ENCODE measurements at regions not wholly inside any gene's neighbourhood (a gene's known extent, or its start where the extent isn't known, plus 50 kb on each side); places are given as distances from the start of the nearest gene placed in this dataset.
"Not testable (repeated sequence)": the region's sequence is repeated elsewhere in the genome, so short reads cannot be mapped to it uniquely, and the experiment has no call there.

DNA sequence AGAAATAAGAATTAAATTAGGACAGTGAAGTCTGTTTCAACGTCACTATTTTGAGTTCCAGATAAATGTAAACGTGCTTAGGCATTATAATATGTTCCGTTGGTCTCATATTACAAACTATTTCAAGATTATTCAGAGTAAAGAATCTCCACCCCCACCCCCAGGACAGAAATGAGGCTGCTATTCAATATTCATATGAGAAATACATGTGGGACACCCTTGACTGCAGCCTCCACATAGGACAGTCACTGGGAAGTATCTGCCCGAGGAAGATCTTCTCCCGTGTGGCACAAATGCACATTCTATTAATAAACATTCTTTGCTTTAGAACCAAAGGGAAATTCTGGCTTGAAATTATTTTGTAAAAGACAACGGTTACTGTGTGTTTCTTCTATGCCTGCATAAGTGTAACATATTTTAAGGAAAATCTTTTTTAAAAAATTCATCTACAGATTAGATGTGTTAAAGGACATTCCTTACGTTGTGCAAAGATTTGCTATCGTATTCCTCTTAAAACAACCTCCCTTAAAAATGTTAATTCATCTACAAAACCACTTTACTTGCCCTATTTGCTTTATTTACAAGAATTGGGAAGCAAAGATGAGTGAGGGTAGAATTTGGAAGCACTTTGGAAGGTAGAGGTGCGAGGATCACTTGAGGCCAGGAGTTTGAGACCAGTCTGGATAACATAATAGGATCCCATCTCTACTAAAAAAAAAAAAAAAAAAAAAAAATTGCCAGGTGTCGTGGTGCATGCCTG lies 148.3 kb upstream of the SOX14 start:
- no peak for DNase-seq

DNA sequence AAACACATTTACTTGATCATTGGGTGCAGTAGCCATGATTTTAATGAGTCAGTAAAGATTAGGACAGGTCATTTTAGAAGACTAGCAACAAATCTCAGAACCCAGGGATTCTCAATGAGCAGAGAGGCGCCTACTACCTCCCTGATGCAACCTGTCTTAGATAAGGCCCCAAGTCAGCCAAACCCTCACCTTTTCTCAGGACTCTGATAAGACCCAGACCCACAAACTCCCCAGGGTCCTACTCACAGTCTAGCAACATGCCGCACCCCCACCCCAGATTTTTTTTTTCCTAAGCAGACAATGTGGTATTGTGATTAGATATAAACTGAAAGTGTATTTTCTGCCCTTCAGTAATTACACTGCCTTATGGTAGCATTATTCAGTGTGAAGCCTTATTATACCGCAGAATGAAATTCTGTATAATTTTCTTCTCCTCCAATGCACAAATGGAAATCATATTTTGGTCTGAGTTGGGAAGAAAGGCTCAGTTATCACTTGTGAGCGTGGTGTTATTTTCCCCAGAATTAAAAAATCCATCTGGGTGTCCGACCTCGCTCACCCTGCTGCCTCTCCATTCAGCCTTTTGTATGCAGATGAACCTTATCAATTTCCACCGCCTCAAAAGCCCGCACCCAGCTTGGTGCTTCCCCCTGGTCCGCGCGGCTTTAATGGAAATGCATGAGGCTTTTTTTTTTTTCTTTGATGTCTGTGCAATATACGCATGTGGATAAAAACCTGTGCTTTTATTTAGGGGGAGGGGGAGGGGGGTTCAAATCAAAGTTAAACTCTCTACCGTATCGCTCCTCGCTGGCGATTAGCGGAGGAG lies 122.0 kb upstream of the SOX14 start:
- no peak for DNase-seq

GRCh38 chr3:137642831-137643230 lies 121.3 kb upstream of the SOX14 start:
- DNase-seq, result no peak

DNA sequence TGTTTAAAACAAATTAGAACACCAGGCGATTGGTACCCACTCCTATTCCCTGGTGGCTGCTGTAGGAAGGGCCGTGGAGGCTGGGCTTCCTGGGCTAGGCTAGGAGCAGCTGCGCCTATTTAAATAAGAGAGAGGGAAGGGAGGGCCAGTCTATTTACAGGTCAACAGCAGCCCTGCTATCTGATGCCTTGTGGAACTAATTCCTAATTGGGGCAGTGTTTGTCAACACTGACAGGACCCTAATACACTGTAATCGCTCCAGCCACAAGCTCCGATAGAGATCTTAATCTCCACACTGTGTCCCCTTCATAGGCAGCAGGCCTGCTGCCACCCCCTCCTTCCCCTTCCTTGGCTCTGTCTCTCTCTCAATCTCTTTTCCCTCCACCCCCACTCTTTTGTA lies 116.9 kb upstream of the SOX14 start:
- no peak for DNase-seq

DNA sequence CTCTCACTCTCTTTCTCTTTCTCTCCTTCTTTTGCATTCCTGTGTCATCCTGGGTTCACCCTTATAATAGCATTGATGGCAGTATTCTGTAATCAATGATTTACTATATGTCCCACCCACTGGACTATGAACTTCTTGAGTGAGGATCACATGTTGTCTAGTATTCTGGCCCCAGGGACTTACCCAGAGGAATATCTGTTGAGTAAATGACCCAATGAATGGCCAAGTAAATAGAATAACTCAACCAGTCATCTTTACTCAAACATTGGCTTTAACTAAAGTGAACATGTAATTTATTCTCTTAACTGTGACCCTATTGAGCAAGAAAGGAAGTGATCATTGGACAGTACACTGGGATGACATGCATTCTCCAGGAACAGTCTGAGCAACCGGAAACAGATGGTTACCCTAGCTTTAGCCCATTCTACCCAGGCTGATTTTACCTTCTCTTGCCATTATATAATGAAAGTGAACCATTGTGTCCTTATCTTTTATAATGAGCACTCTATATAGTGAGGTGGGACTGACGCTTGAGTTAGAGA lies 94.5 kb upstream of the SOX14 start:
- no peak for DNase-seq

DNA sequence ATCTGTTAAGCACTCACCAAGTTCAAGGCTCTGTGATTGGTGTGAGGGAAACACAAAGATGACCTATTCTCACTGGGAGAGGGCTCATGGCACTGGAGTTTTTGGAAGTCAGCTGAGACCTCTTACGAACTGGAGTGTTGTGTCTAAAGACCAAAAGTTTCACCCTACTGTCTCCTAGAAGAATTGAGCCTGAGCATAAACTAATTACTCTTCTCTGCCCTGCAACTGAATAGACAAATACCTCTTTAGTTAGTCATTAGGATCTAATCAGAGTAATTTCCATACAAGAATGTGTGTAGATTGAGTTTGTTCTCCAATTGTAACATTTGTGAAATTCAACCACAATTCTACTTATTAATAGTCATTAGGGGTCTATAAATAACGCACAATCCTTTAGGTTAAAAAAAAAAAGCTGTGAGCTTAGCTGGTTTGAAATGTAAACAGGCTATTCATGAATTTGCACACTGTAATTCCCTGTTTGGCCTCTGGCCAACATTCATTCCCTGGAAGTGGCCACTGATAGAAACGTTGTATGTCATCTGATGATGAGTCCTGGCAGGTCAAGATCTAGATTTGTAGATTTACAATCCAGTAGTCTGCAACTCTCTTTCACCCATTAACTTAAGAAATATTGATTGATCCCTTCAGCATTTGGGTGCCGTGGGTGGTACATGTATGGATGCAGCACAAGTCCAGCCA lies 76.8 kb upstream of the SOX14 start:
- DNase-seq, result no peak

GRCh38 chr3:137692803-137693431 lies 71.2 kb upstream of the SOX14 start:
- no peak for DNase-seq

DNA sequence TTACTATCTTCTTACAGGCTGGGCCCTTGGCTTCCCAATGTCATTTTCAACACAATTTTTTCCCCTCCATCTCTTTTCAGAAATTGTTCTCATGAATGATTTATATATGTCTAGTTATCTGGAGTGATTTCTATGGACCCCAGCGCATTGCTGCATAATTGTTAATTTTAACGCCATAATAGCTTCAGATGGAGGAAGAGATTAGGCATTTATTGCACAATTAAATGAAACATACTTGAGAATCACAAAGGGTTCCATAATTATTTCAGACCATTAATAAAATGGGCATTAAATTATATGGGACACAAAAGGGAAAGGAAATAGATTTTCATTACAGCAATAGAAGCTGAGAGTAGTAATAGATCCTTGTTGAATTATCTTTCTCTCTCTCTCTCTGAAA lies 70.3 kb upstream of the SOX14 start:
- no peak for DNase-seq

DNA sequence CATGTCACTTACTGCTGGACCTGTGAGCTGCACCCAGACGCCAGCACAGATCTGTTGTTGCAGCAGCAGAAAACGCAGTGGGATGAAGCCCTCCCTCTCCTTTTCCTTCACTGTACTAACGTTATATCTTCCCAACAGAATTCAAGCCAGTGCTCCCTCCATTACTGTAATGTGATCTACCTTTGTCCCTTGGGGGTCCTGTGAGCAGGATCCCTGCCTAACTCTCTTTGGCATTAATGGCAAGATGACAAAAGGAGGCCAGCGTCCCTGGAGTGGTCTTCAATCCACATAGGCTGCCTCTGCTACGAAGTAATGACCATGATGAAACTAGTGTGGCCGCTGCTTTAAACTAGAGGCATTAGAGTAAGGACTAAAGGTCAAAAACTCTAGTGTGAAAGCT lies 69.3 kb upstream of the SOX14 start:
- no peak for DNase-seq

- DNase-seq, result no peak
Observed at GRCh38 chr3:137695351-137695750, 68.8 kb upstream of the SOX14 start.

DNA sequence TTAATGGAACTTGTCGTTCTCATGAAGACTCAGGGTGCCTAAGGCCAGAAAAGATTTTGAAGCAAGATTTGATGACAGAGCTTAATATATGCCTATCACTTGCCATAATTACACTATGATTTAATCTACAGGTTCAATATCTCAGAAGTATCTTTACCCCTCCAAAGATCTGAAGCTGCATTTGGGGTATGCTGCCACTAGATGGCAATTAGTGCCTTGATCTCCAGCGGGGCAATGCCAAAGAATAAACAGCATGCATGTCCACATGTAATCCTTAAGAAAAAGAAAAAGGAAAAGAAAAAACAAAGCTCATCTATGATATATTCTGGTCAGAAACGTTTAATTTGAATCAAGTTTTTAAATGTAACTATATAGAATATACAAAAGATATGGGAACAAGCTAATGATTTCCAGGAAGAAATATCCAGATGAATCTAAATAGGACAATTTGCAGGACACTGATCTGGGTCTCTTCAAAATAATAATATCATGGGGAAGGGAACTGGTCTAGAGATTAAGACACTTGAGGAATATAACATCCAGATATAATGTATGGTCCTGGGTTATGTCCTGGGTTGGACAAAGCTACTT lies 55.0 kb upstream of the SOX14 start:
- DNase-seq, result no peak

DNA sequence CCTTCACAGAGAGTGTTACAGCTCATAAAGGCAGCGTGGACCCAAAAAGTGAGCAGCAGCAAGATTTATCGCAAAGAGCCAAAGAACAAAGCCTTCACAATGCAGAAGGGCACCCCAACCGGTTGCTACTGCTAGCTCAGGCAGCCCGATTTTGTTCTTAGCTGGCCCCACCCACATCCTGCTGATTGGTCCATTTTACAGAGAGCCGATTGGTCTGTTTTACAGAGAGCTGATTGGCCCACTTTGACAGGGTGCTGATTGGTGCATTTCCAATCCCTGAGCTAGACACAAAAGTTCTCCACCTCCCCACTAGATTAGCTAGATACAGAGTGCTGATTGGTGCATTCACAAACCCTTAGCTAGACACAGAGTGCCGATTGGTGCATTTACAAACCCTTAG lies 50.1 kb upstream of the SOX14 start:
- not testable (repeated sequence) for DNase-seq

Data from muscle of arm (tissue), 1 donor.